BLaER1 (cell line): ENCODE measurements at regions not wholly inside any gene's neighbourhood (a gene's known extent, or its start where the extent isn't known, plus 50 kb on each side); places are given as distances from the start of the nearest gene placed in this dataset.
"Not testable (repeated sequence)": the region's sequence is repeated elsewhere in the genome, so short reads cannot be mapped to it uniquely, and the experiment has no call there.

Source experiments
- H3K27ac ChIP-seq: shearing (Covaris generic); formaldehyde crosslinking; 2 replicates; pipeline ENCODE4 v1.8.1; 2022
- H3K27me3 ChIP-seq: shearing (Covaris generic); formaldehyde crosslinking; 2 replicates; pipeline ENCODE4 v1.8.1; 2022
- H3K36me3 ChIP-seq: shearing (Covaris generic); formaldehyde crosslinking; 2 replicates; pipeline ENCODE4 v1.8.1; 2022
- H3K4me1 ChIP-seq: shearing (Covaris generic); formaldehyde crosslinking; 2 replicates; pipeline ENCODE4 v1.8.1; 2022
- H3K4me2 ChIP-seq: shearing (Covaris generic); formaldehyde crosslinking; 2 replicates; pipeline ENCODE4 v1.8.1; 2022
- H3K4me3 ChIP-seq: shearing (Covaris generic); formaldehyde crosslinking; 2 replicates; pipeline ENCODE4 v1.8.1; 2022
- H3K9ac ChIP-seq: shearing (Covaris generic); formaldehyde crosslinking; 2 replicates; pipeline ENCODE4 v1.8.1; 2022
- H3K9me3 ChIP-seq: shearing (Covaris generic); formaldehyde crosslinking; 2 replicates; pipeline ENCODE4 v1.8.1; 2022
- H4K20me1 ChIP-seq: shearing (Covaris generic); formaldehyde crosslinking; 2 replicates; pipeline ENCODE4 v1.8.1; 2022

DNA sequence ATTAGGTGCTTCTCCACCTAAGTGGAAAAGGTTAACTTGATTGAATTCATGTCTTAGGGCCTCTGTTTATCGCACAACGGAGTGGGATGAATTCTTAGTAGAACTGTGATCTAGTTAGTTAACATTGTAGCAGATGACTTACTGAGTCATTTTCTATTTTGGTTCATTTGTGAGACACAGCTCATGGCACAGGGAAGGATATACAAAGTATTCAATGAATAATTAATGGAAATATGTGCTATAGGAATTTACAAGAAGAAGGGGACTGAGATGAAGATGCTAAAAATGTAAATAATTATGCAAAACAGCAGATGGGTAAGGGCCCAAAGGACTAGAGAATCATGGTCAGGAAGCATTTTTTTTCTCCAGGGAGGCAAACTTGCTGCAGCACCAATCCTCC, 1950.9 kb downstream of the KHDRBS2 start:
- not testable (repeated sequence) for H3K4me1 ChIP-seq, H3K27ac ChIP-seq, H4K20me1 ChIP-seq, H3K9me3 ChIP-seq, H3K27me3 ChIP-seq, H3K9ac ChIP-seq, H3K36me3 ChIP-seq, H3K4me3 ChIP-seq, H3K4me2 ChIP-seq

GRCh38 chr6:60333708-60334107, 1952.3 kb downstream of the KHDRBS2 start:
- H3K4me1 ChIP-seq, H3K4me3 ChIP-seq, H4K20me1 ChIP-seq, H3K36me3 ChIP-seq, H3K9me3 ChIP-seq, H3K27ac ChIP-seq, H3K9ac ChIP-seq, H3K27me3 ChIP-seq, H3K4me2 ChIP-seq: not testable (repeated sequence)

GRCh38 chr6:60308939-60309338, 1977.1 kb downstream of the KHDRBS2 start:
- not testable (repeated sequence) for H3K4me1 ChIP-seq, H3K36me3 ChIP-seq, H3K4me3 ChIP-seq, H3K9ac ChIP-seq, H3K27ac ChIP-seq, H3K9me3 ChIP-seq, H4K20me1 ChIP-seq, H3K27me3 ChIP-seq, H3K4me2 ChIP-seq
